SKM-1 treated with dmso at 0.1 percent for 144 hours (cell line): ENCODE measurements at regions not wholly inside any gene's neighbourhood (a gene's known extent, or its start where the extent isn't known, plus 50 kb on each side); places are given as distances from the start of the nearest gene placed in this dataset.

Experiments
- DNase-seq: peaks from one replicate; lab custom pipeline; 2025; ENCODE audit not compliant: unreplicated experiment; lab: John Stamatoyannopoulos, UW

GRCh38 chr11:130772266-130773227 lies 143.7 kb downstream of the SNX19 start:
- DNase-seq: no peak

- no peak for DNase-seq
Observed at GRCh38 chr11:130773244-130773820, 142.9 kb downstream of the SNX19 start.

GRCh38 chr11:130774703-130775102 lies 141.6 kb downstream of the SNX19 start:
- no peak for DNase-seq

GRCh38 chr11:130775306-130776060 lies 140.8 kb downstream of the SNX19 start:
- DNase-seq: no peak

- DNase-seq: no peak
Observed at GRCh38 chr11:130776061-130776419, 140.2 kb downstream of the SNX19 start.

GRCh38 chr11:130778026-130778425 lies 138.3 kb downstream of the SNX19 start:
- no peak for DNase-seq

- DNase-seq: no peak
Observed at GRCh38 chr11:130778705-130779104, 137.6 kb downstream of the SNX19 start.

- DNase-seq: no peak
Observed at GRCh38 chr11:130779267-130779666, 137.0 kb downstream of the SNX19 start.

GRCh38 chr11:130779943-130780342 lies 136.3 kb downstream of the SNX19 start:
- no peak for DNase-seq

GRCh38 chr11:130780437-130780836 lies 135.8 kb downstream of the SNX19 start:
- no peak for DNase-seq

- DNase-seq: no peak
Observed at GRCh38 chr11:130781931-130782330, 134.3 kb downstream of the SNX19 start.

- no peak for DNase-seq
Observed at GRCh38 chr11:130782361-130783222, 133.7 kb downstream of the SNX19 start.

GRCh38 chr11:130783323-130783722 lies 133.0 kb downstream of the SNX19 start:
- DNase-seq: no peak

GRCh38 chr11:130785380-130786116 lies 130.7 kb downstream of the SNX19 start:
- DNase-seq: no peak

- no peak for DNase-seq
Observed at GRCh38 chr11:130786586-130786985, 129.7 kb downstream of the SNX19 start.

- no peak for DNase-seq
Observed at GRCh38 chr11:130787092-130787616, 129.1 kb downstream of the SNX19 start.

- DNase-seq: no peak
Observed at GRCh38 chr11:130787973-130788570, 128.2 kb downstream of the SNX19 start.

GRCh38 chr11:130789056-130789640 lies 127.1 kb downstream of the SNX19 start:
- no peak for DNase-seq

- no peak for DNase-seq
Observed at GRCh38 chr11:130790689-130791088, 125.6 kb downstream of the SNX19 start.
